ENCODE measurements at regions not wholly inside any gene's neighbourhood (a gene's known extent, or its start where the extent isn't known, plus 50 kb on each side); places are given as distances from the start of the nearest gene placed in this dataset.

GRCh38 chr13:30107521-30108136, 199.7 kb downstream of the KATNAL1 start:
- ChIA-PET POLR2A (no interaction called here), CTCF (interaction anchor here (0.9 to 5.0 kb wide), 3 partner anchors 8 to 337 kb away, joined by 3 to 18 read pairs (median 4); no protein-coding TSS in a partner anchor)
- H3K36me3 Mint-ChIP-seq = no peaks in the 10 kb centered on the region
- H3K27ac Mint-ChIP-seq = no peak overlapping the region
- H3K27me3 Mint-ChIP-seq = peaks cover 1% of the 10 kb centered on the region
- DNase-seq = no peak
- intact Hi-C loops (cut with micrococcal nuclease) = no loop called here
- H3K9me3 Mint-ChIP-seq = no peaks in the 10 kb centered on the region
- H3K4me3 Mint-ChIP-seq = no peak overlapping the region
- H3K4me1 Mint-ChIP-seq (ENCODE audit: low read depth) = peaks cover 4% of the 10 kb centered on the region

- CTCF ChIA-PET = interaction anchor here (5.0 kb wide), 1 partner anchor 8 kb away, joined by 18 read pairs; no protein-coding TSS in a partner anchor
- POLR2A ChIA-PET = no interaction called here
- no peak overlapping the region for H3K4me3 Mint-ChIP-seq
Observed at GRCh38 chr13:30107121-30107520, 200.2 kb downstream of the KATNAL1 start.

GRCh38 chr13:30105381-30105780, 202.0 kb downstream of the KATNAL1 start:
- no peak overlapping the region for H3K27ac Mint-ChIP-seq
- ChIA-PET CTCF (interaction anchor here (1.0 to 5.0 kb wide), 2 partner anchors 10 to 334 kb away, joined by 3 to 18 read pairs; no protein-coding TSS in a partner anchor), POLR2A (no interaction called here)
- intact Hi-C loops (cut with micrococcal nuclease) = no loop called here
- no peaks in the 10 kb centered on the region for H3K36me3 Mint-ChIP-seq
- no peak overlapping the region for H3K4me3 Mint-ChIP-seq
- DNase-seq = no peak
- peaks cover 1% of the 10 kb centered on the region for H3K27me3 Mint-ChIP-seq
- no peaks in the 10 kb centered on the region for H3K9me3 Mint-ChIP-seq
- no peaks in the 10 kb centered on the region for H3K4me1 Mint-ChIP-seq (ENCODE audit: low read depth)

More at GRCh38 chr13:30107121-30107520, 200.2 kb downstream of the KATNAL1 start:
- H3K4me1 Mint-ChIP-seq (ENCODE audit: low read depth) = no peaks in the 10 kb centered on the region
- no peak overlapping the region for H3K27ac Mint-ChIP-seq
- intact Hi-C loops (cut with micrococcal nuclease) = no loop called here
- DNase-seq = no peak
- peaks cover 3% of the 10 kb centered on the region for H3K27me3 Mint-ChIP-seq
- no peaks in the 10 kb centered on the region for H3K9me3 Mint-ChIP-seq
- no peaks in the 10 kb centered on the region for H3K36me3 Mint-ChIP-seq

GRCh38 chr13:30103161-30103840, 204.1 kb downstream of the KATNAL1 start:
- H3K27me3 Mint-ChIP-seq = peaks cover 1% of the 10 kb centered on the region
- ChIA-PET POLR2A (no interaction called here), CTCF (interaction anchor here (0.6 to 5.0 kb wide), 5 partner anchors 8 to 332 kb away, joined by 3 to 18 read pairs (median 4); no protein-coding TSS in a partner anchor)
- no peak for DNase-seq
- intact Hi-C loops (cut with micrococcal nuclease) = no loop called here
- H3K4me3 Mint-ChIP-seq = no peak overlapping the region
- no peaks in the 10 kb centered on the region for H3K36me3 Mint-ChIP-seq
- H3K4me1 Mint-ChIP-seq (ENCODE audit: low read depth) = no peaks in the 10 kb centered on the region
- H3K9me3 Mint-ChIP-seq = no peaks in the 10 kb centered on the region
- H3K27ac Mint-ChIP-seq = no peak overlapping the region

- DNase-seq = no peak
- Mint-ChIP-seq H3K27ac (no peak overlapping the region), H3K36me3 (no peaks in the 10 kb centered on the region), H3K4me3 (no peak overlapping the region), H3K9me3 (no peaks in the 10 kb centered on the region), H3K4me1 (ENCODE audit: low read depth) (no peaks in the 10 kb centered on the region), H3K27me3 (peaks cover 1% of the 10 kb centered on the region)
- intact Hi-C loops (cut with micrococcal nuclease) = no loop called here
- ChIA-PET POLR2A (no interaction called here), CTCF (interaction anchor here (0.6 to 1.9 kb wide), 4 partner anchors 12 to 592 kb away, joined by 3 to 6 read pairs (median 3); no protein-coding TSS in a partner anchor)
Observed at GRCh38 chr13:30100226-30100625, 207.1 kb downstream of the KATNAL1 start.

GRCh38 chr13:30097701-30098100, 209.7 kb downstream of the KATNAL1 start:
- ChIA-PET CTCF (interaction anchor here (2.0 kb wide), 1 partner anchor 17 kb away, joined by 9 read pairs; no protein-coding TSS in a partner anchor), POLR2A (no interaction called here)
- H3K4me1 Mint-ChIP-seq (ENCODE audit: low read depth) = no peaks in the 10 kb centered on the region
- no peak overlapping the region for H3K27ac Mint-ChIP-seq
- intact Hi-C loops (cut with micrococcal nuclease) = no loop called here
- no peaks in the 10 kb centered on the region for H3K9me3 Mint-ChIP-seq
- H3K27me3 Mint-ChIP-seq = peaks cover 1% of the 10 kb centered on the region
- no peak overlapping the region for H3K4me3 Mint-ChIP-seq
- H3K36me3 Mint-ChIP-seq = no peaks in the 10 kb centered on the region
- no peak for DNase-seq

GRCh38 chr13:30097089-30097488, 210.3 kb downstream of the KATNAL1 start:
- ChIA-PET POLR2A (no interaction called here), CTCF (interaction anchor here (2.0 kb wide), 1 partner anchor 18 kb away, joined by 9 read pairs; no protein-coding TSS in a partner anchor)
- H3K36me3 Mint-ChIP-seq = no peaks in the 10 kb centered on the region
- no peak overlapping the region for H3K27ac Mint-ChIP-seq
- DNase-seq = no peak
- no peaks in the 10 kb centered on the region for H3K4me1 Mint-ChIP-seq (ENCODE audit: low read depth)
- H3K4me3 Mint-ChIP-seq = no peak overlapping the region
- intact Hi-C loops (cut with micrococcal nuclease) = no loop called here
- H3K27me3 Mint-ChIP-seq = no peaks in the 10 kb centered on the region
- H3K9me3 Mint-ChIP-seq = no peaks in the 10 kb centered on the region

- intact Hi-C loops (cut with micrococcal nuclease) = no loop called here
- POLR2A ChIA-PET = no interaction called here
Observed at GRCh38 chr13:30094015-30094414, 213.3 kb downstream of the KATNAL1 start.

GRCh38 chr13:30093236-30093635, 214.1 kb downstream of the KATNAL1 start:
- POLR2A ChIA-PET = no interaction called here
- Mint-ChIP-seq H3K4me1 (ENCODE audit: low read depth) (no peaks in the 10 kb centered on the region), H3K36me3 (no peaks in the 10 kb centered on the region), H3K27ac (no peak overlapping the region), H3K9me3 (no peaks in the 10 kb centered on the region), H3K4me3 (no peak overlapping the region), H3K27me3 (no peaks in the 10 kb centered on the region)
- DNase-seq = no peak
- intact Hi-C loops (cut with micrococcal nuclease) = no loop called here
- CTCF ChIA-PET = no interaction called here

More at GRCh38 chr13:30094015-30094414, 213.3 kb downstream of the KATNAL1 start:
- Mint-ChIP-seq H3K27me3 (no peaks in the 10 kb centered on the region), H3K4me1 (ENCODE audit: low read depth) (no peaks in the 10 kb centered on the region), H3K9me3 (no peaks in the 10 kb centered on the region), H3K27ac (no peak overlapping the region), H3K36me3 (no peaks in the 10 kb centered on the region), H3K4me3 (no peak overlapping the region)
- no peak for DNase-seq
- CTCF ChIA-PET = no interaction called here

GRCh38 chr13:30091691-30092090, 215.7 kb downstream of the KATNAL1 start:
- intact Hi-C loops (cut with micrococcal nuclease) = no loop called here
- no peak overlapping the region for H3K4me3 Mint-ChIP-seq
- DNase-seq = no peak
- H3K9me3 Mint-ChIP-seq = no peaks in the 10 kb centered on the region
- no peaks in the 10 kb centered on the region for H3K4me1 Mint-ChIP-seq (ENCODE audit: low read depth)
- CTCF ChIA-PET = interaction anchor here (3.1 kb wide), 1 partner anchor 24 kb away, joined by 9 read pairs; no protein-coding TSS in a partner anchor
- POLR2A ChIA-PET = no interaction called here
- H3K36me3 Mint-ChIP-seq = no peaks in the 10 kb centered on the region
- H3K27ac Mint-ChIP-seq = no peak overlapping the region
- H3K27me3 Mint-ChIP-seq = no peaks in the 10 kb centered on the region

GRCh38 chr13:30091035-30091434, 216.3 kb downstream of the KATNAL1 start:
- Mint-ChIP-seq H3K4me1 (ENCODE audit: low read depth) (no peaks in the 10 kb centered on the region), H3K27me3 (no peaks in the 10 kb centered on the region), H3K9me3 (no peaks in the 10 kb centered on the region), H3K36me3 (no peaks in the 10 kb centered on the region), H3K27ac (no peak overlapping the region), H3K4me3 (no peak overlapping the region)
- ChIA-PET CTCF (interaction anchor here (3.1 kb wide), 1 partner anchor 24 kb away, joined by 9 read pairs; no protein-coding TSS in a partner anchor), POLR2A (no interaction called here)
- intact Hi-C loops (cut with micrococcal nuclease) = no loop called here
- DNase-seq = no peak

GRCh38 chr13:30088312-30088855, 219.0 kb downstream of the KATNAL1 start:
- Mint-ChIP-seq H3K4me3 (no peak overlapping the region), H3K27me3 (no peaks in the 10 kb centered on the region), H3K27ac (no peak overlapping the region), H3K4me1 (ENCODE audit: low read depth) (no peaks in the 10 kb centered on the region), H3K9me3 (no peaks in the 10 kb centered on the region), H3K36me3 (no peaks in the 10 kb centered on the region)
- CTCF ChIA-PET = interaction anchor here (0.6 kb wide), 1 partner anchor 26 kb away, joined by 3 read pairs; no protein-coding TSS in a partner anchor
- POLR2A ChIA-PET = no interaction called here
- intact Hi-C loops (cut with micrococcal nuclease) = no loop called here
- no peak for DNase-seq
